HG02623 (cell line): ENCODE measurements at regions not wholly inside any gene's neighbourhood (a gene's known extent, or its start where the extent isn't known, plus 50 kb on each side); places are given as distances from the start of the nearest gene placed in this dataset.

Experiments
- ATAC-seq: cut with Tn5 transposase; IDR thresholded peaks from one replicate; pipeline ENCODE4 v1.9.1; 2021; ENCODE audit warnings: moderate library complexity; ENCODE audit not compliant: unreplicated experiment

DNA sequence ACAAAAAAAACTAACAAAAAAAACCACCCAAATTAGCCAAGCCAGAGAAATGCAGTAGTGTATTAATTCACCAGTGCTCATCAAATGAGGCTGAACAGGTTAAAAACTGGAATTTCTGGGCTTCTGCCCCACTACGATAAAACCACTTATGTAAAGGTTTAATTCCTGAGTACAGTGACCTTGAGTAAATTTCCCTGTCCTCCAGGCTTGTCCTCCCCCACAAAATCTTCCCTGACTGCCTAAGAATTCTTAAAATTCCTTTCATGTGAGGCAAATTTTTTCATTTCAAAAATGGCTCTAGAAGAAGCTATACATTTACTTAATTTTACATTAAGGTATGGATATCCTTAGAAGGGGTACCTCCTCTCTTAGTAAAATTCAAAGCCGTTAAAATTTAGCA, 80.1 kb upstream of the ID4 start:
- no peak for ATAC-seq

DNA sequence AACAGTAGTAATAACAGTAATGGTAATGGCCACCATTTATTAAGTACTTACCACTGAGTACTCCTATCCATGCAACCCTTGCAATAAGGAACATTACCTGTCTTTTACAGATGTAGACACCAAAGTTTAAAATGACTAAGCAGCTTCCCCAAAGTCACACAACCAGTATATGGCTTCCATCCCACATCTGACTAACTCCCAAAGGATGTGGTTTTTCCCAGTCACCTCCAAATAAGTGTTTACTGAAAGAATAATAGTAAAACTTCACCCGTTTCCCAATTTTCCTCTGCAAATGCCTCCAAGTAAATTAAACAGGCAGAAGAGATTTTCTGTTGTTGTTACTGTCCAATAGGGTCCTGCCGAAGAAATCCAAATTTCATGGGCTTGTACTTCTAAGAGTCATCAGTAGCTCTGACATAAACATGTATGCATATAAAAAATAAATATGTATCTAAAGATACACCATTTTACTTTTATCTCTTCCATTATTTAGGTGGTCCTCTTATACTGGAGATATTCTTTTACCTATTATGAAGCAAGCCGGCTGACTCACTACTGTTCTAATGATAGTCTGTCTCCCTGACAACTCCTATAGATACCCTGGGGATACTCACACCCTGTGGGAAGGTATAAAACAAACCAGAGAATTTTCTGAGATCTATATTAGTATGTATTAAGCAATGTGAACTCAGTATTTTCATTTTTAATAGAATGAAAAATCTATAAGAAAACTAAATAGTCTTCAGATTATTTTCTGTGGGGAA, 77.9 kb upstream of the ID4 start:
- ATAC-seq: no peak

DNA sequence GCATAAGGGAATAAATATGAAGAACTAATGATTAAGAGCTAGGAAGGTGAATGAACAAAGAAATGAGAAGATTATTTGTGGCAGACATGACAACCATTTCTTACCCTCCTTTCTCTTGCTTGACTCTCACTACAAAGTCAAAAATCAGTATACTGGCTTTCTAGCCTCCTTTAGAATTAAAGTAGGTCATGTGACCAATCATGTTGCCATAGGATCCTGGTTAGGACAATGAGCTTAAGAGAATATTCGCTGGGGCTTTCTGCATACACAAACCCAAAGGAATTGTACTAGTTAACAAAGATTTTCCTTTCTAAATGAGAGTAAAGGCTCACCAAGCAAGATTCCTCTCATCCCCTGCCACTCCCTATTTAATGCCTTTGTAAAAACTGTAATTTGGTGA, 76.0 kb upstream of the ID4 start:
- ATAC-seq: no peak

DNA sequence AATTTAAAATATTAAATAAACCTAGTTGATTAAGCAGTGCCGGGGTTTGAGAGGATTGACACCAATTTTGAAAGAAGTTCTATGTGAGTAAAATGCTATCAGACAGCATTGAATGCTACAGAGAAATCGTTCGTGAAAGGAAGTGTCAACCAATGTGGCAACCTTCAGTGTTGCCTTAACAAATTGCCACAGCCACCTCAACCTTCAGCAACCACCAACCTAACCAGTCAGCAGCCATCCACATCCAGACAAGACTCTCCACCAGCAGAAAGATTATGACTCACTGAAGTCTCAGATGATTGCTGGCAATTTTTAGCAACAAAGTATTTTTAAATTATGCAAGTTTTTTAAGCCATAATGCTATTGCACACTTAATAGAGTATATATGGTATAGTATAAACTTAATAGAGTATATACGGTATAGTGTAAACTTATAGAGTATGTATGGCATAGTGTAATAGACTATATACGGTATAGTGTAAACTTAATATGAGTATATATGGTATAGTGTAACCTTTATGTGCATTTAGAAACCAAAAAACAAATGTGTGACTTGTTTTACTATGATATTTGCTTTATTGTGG, 65.3 kb upstream of the ID4 start:
- ATAC-seq: no peak

DNA sequence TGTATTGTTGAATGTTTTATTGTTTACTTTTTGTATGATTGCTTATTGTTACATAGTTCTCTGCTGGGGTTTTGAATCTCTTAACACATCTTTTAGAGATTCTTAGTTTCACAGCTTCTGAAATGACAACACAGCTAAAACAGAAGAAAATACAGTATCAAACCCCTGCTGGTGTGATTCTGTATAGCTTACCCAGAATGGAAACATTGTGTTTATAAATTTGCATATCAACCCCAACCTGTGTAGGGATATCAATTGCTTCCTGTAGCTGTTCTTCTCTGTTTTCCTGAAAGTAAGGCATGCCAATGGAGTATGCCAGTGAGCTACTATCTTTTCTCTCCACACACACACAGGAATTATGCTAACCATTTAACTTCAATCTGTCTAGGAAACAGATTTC, 64.3 kb upstream of the ID4 start:
- no peak for ATAC-seq

DNA sequence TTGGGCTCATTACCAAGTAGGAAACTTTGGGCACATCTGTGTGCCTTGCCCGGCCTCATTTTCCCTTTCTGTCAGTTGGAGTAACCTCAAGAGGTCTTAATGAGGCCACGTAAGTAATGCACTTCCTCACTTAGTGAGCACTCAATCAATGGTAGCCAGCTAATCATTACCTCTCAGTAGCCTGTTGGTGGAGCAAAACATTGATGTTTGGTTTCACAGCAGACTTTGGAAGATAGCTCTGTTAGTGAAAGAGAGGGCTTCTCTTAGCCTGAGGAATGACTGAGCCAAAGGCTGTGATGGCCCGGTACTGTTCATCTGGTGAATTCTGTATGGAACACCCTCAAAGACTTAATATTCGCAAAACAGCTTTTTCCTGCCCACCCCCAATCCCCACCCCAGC, 55.9 kb upstream of the ID4 start:
- no peak for ATAC-seq

DNA sequence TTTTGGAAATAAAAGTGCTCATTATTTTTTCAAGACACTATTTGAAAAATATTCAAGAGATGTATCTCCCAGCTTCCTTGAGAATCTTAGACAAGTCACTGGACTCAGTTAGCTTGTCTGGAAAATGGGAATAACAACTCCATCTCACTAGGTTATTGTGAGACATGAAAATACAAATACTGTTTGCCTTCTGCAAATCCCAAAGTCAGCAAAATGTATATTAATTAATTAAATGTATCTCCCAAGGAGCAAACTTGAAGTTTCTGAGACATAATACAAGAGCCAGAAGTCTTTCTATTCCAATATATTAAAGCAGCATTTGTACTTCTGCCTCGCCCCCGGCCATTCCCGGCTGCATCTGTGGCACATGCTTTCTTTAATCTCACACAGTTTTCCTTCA, 54.6 kb upstream of the ID4 start:
- ATAC-seq: no peak
